H9 (cell line): ENCODE measurements at regions not wholly inside any gene's neighbourhood (a gene's known extent, or its start where the extent isn't known, plus 50 kb on each side); places are given as distances from the start of the nearest gene placed in this dataset.

Experiments used
- DNase-seq: peaks from one replicate; pipeline ENCODE4 v3.0.0-alpha.2; 2017
- H2AFZ ChIP-seq: one replicate; pipeline ENCODE4 v1.6.1; 2013; ENCODE audit warnings: mild to moderate bottlenecking, low read length, control low read depth, moderate library complexity
- H2AK5ac ChIP-seq: 2 replicates; pipeline ENCODE4 v1.6.1; 2013; ENCODE audit warnings: low read length, control low read depth, mixed read lengths; ENCODE audit not compliant: insufficient read length
- H2BK120ac ChIP-seq: one replicate; pipeline ENCODE4 v1.6.1; 2013; ENCODE audit warnings: low read depth, mild to moderate bottlenecking, low read length, control low read depth, inconsistent platforms; ENCODE audit not compliant: poor library complexity, severe bottlenecking
- H2BK12ac ChIP-seq: 2 replicates; pipeline ENCODE4 v1.6.1; 2013; ENCODE audit warnings: low read length, control low read depth, mixed read lengths, low read depth; ENCODE audit not compliant: insufficient read length
- H2BK15ac ChIP-seq: 2 replicates; pipeline ENCODE4 v1.6.1; 2013; ENCODE audit warnings: low read depth, low read length, control low read depth
- H2BK20ac ChIP-seq: one replicate; pipeline ENCODE4 v1.6.1; 2013; ENCODE audit warnings: low read depth, mild to moderate bottlenecking, low read length, control low read depth, inconsistent platforms; ENCODE audit not compliant: poor library complexity, severe bottlenecking
- H2BK5ac ChIP-seq: 2 replicates; pipeline ENCODE4 v1.6.1; 2013; ENCODE audit warnings: low read length, control low read depth, mixed read lengths; ENCODE audit not compliant: insufficient read length
- H3K14ac ChIP-seq: 2 replicates; pipeline ENCODE4 v1.6.1; 2013; ENCODE audit warnings: low read length, control low read depth; ENCODE audit not compliant: insufficient read depth
- H3K18ac ChIP-seq: 2 replicates; pipeline ENCODE4 v1.6.1; 2013; ENCODE audit warnings: low read depth, mild to moderate bottlenecking, mixed read lengths, low read length, control low read depth; ENCODE audit not compliant: insufficient read length
- H3K23ac ChIP-seq: 2 replicates; pipeline ENCODE4 v1.6.1; 2013; ENCODE audit warnings: low read length, control low read depth, mixed read lengths, low read depth; ENCODE audit not compliant: insufficient read length
- H3K23me2 ChIP-seq: 2 replicates; pipeline ENCODE4 v1.6.1; 2013; ENCODE audit warnings: low read depth, mild to moderate bottlenecking, mixed read lengths, low read length, control low read depth; ENCODE audit not compliant: insufficient read length, poor library complexity, severe bottlenecking
- H3K27ac ChIP-seq: 2 replicates; pipeline ENCODE4 v1.5.1; 2013; ENCODE audit warnings: low read length, control low read depth, mixed read lengths, low read depth; ENCODE audit not compliant: insufficient read length
- H3K27me3 ChIP-seq: 2 replicates; pipeline ENCODE4 v1.6.1; 2013; ENCODE audit warnings: low read length, control low read depth, inconsistent platforms; ENCODE audit not compliant: insufficient read depth
- H3K4ac ChIP-seq: 2 replicates; pipeline ENCODE4 v1.6.1; 2013; ENCODE audit warnings: low read depth, mild to moderate bottlenecking, control low read depth, inconsistent platforms, low read length, moderate library complexity
- H3K4me1 ChIP-seq: 2 replicates; pipeline ENCODE4 v1.6.1; 2013; ENCODE audit warnings: low read length, control low read depth, inconsistent platforms; ENCODE audit not compliant: insufficient read depth
- H3K4me2 ChIP-seq: 2 replicates; pipeline ENCODE4 v1.6.1; 2013; ENCODE audit warnings: low read length, control low read depth, mixed read lengths; ENCODE audit not compliant: insufficient read length, insufficient read depth
- H3K56ac ChIP-seq: 2 replicates; pipeline ENCODE4 v1.6.1; 2013; ENCODE audit warnings: low read depth, mild to moderate bottlenecking, mixed read lengths, low read length, control low read depth; ENCODE audit not compliant: insufficient read length
- H3K79me1 ChIP-seq: 2 replicates; pipeline ENCODE4 v1.6.1; 2013; ENCODE audit warnings: low read depth, mild to moderate bottlenecking, moderate library complexity, low read length, control low read depth, inconsistent platforms; ENCODE audit not compliant: insufficient read depth, poor library complexity, severe bottlenecking
- H3K79me2 ChIP-seq: 2 replicates; pipeline ENCODE4 v1.6.1; 2013; ENCODE audit warnings: low read length, control low read depth, inconsistent platforms; ENCODE audit not compliant: insufficient read depth
- H3K9ac ChIP-seq: 2 replicates; pipeline ENCODE4 v1.6.1; 2013; ENCODE audit warnings: low read length, control low read depth, mixed read lengths; ENCODE audit not compliant: insufficient read length; ENCODE audit errors: extremely low read depth
- H3K9me3 ChIP-seq: one replicate; pipeline ENCODE4 v1.6.1; 2013; ENCODE audit warnings: low read depth, low read length, inconsistent platforms; ENCODE audit not compliant: control insufficient read depth
- H3T11ph ChIP-seq: one replicate; pipeline ENCODE4 v1.6.1; 2013; ENCODE audit warnings: mild to moderate bottlenecking, low read length, control low read depth, inconsistent platforms
- H4K20me1 ChIP-seq: one replicate; pipeline ENCODE4 v1.6.1; 2013; ENCODE audit not compliant: control insufficient read depth, insufficient read length, insufficient read depth
- H4K5ac ChIP-seq: 2 replicates; pipeline ENCODE4 v1.6.1; 2013; ENCODE audit warnings: low read depth, mild to moderate bottlenecking, mixed read lengths, low read length, control low read depth; ENCODE audit not compliant: insufficient read length
- H4K8ac ChIP-seq: replicated peaks from 2 replicates; pipeline ENCODE4 v1.6.1; 2013; ENCODE audit warnings: low read length, control low read depth, mixed read lengths, low read depth; ENCODE audit not compliant: insufficient read length
- H4K91ac ChIP-seq: 2 replicates; pipeline ENCODE4 v1.6.1; 2013; ENCODE audit warnings: low read depth, mild to moderate bottlenecking, moderate library complexity, mixed read lengths, low read length, control low read depth; ENCODE audit not compliant: insufficient read length
- H3K27ac Mint-ChIP-seq, 3 experiments: 2 replicates in 2 of 3; 3 replicates in 1 of 3; pipeline ENCODE4 v1.8.0; 2020 to 2021; ENCODE audit warnings: mixed read lengths in 3 of 3, mild to moderate bottlenecking in 1 of 3, moderate library complexity in 1 of 3
- H3K27me3 Mint-ChIP-seq: 2 replicates; pipeline ENCODE4 v1.8.0; 2021; ENCODE audit warnings: low read depth, mild to moderate bottlenecking, moderate library complexity, mixed read lengths
- H3K36me3 Mint-ChIP-seq, 3 experiments: 2 replicates in 2 of 3; 3 replicates in 1 of 3; pipeline ENCODE4 v1.8.0; 2020 to 2021; ENCODE audit warnings: low read depth in 3 of 3, mixed read lengths in 3 of 3; ENCODE audit not compliant: insufficient read depth in 1 of 3
- H3K4me1 Mint-ChIP-seq, 2 experiments: 2 replicates each; pipeline ENCODE4 v1.8.0; 2020; ENCODE audit warnings: mixed read lengths in 2 of 2
- H3K4me3 Mint-ChIP-seq, 2 experiments: 2 replicates in 1 of 2; 3 replicates in 1 of 2; pipeline ENCODE4 v1.8.0; 2020 to 2021; ENCODE audit warnings: mild to moderate bottlenecking in 2 of 2, mixed read lengths in 2 of 2, moderate library complexity in 1 of 2
- H3K9me3 Mint-ChIP-seq, 2 experiments: 2 replicates in 1 of 2; 3 replicates in 1 of 2; pipeline ENCODE4 v1.8.0; 2020; ENCODE audit warnings: mild to moderate bottlenecking in 2 of 2, mixed read lengths in 2 of 2, moderate library complexity in 1 of 2
- CTCF ChIP-seq: fragments of 200-600 bp; sonication (generic); conservative IDR thresholded peaks from 3 replicates; pipeline ENCODE4 v1.8.0; 2021; ENCODE audit warnings: antibody characterized with exemption, mild to moderate bottlenecking
- WGBS: extraction: QIAGEN DNeasy Blood & Tissue Kit; methylation state at CpG from one replicate; pipeline ENCODE4 v1.1.7; 2013; ENCODE audit warnings: missing lambda C conversion rate, low lambda C conversion rate, mixed read lengths; ENCODE audit not compliant: insufficient read length; ENCODE audit errors: extremely low coverage; 5-methylcytosine and 5-hydroxymethylcytosine counted together

GRCh38 chr1:81420760-81421159 lies 380.0 kb upstream of the ADGRL2 start:
- H3K4ac ChIP-seq = no peak overlapping the region
- H4K20me1 ChIP-seq = no peaks in the 10 kb centered on the region
- H3K9me3 Mint-ChIP-seq = no peaks in the 10 kb centered on the region
- no peak overlapping the region for H3K9ac ChIP-seq
- no peak overlapping the region for H2BK120ac ChIP-seq
- no peak overlapping the region for H3K14ac ChIP-seq
- no peak for TF ChIP-seq CTCF
- no peak overlapping the region for H2AK5ac ChIP-seq
- H3K4me1 Mint-ChIP-seq = peaks cover 4% of the 10 kb centered on the region in 2 experiments; a peak in 2 of 4 replicates
- no peak overlapping the region for H3K4me2 ChIP-seq
- no peak overlapping the region for H3K56ac ChIP-seq
- WGBS = no CpG with 5 or more reads among the region's 2 CpGs
- no peaks in the 10 kb centered on the region for H3K23me2 ChIP-seq
- H4K5ac ChIP-seq = no peak overlapping the region
- H3K79me1 ChIP-seq = no peaks in the 10 kb centered on the region
- H3T11ph ChIP-seq = no peak overlapping the region
- no peaks in the 10 kb centered on the region for H3K4me1 ChIP-seq
- no peak overlapping the region for H3K4me3 Mint-ChIP-seq
- no peak for DNase-seq
- no peak overlapping the region for H3K27ac Mint-ChIP-seq
- no peak overlapping the region for H2AFZ ChIP-seq
- no peak overlapping the region for H2BK20ac ChIP-seq
- H4K8ac ChIP-seq = no peak overlapping the region
- no peak overlapping the region for H2BK15ac ChIP-seq
- H4K91ac ChIP-seq = no peak overlapping the region
- H3K36me3 Mint-ChIP-seq = peaks cover 0 to 5% (median 0%) of the 10 kb centered on the region in 3 experiments; a peak in 1 of 7 replicates
- no peak overlapping the region for H3K27ac ChIP-seq
- H3K27me3 Mint-ChIP-seq = no peaks in the 10 kb centered on the region
- H3K18ac ChIP-seq = no peak overlapping the region
- H3K9me3 ChIP-seq = no peaks in the 10 kb centered on the region
- H2BK5ac ChIP-seq = no peak overlapping the region
- no peaks in the 10 kb centered on the region for H3K79me2 ChIP-seq
- H2BK12ac ChIP-seq = no peak overlapping the region
- no peak overlapping the region for H3K23ac ChIP-seq
- H3K27me3 ChIP-seq = no peaks in the 10 kb centered on the region
